Activated CD8-positive, alpha-beta T cell treated with anti-CD3 and anti-CD28 coated beads for 36 hours (primary cell): ENCODE measurements at regions not wholly inside any gene's neighbourhood (a gene's known extent, or its start where the extent isn't known, plus 50 kb on each side); places are given as distances from the start of the nearest gene placed in this dataset.
A peak's percentile ranks its signal among the peaks of the same experiment; 100 is the strongest.
"Not testable (repeated sequence)": the region's sequence is repeated elsewhere in the genome, so short reads cannot be mapped to it uniquely, and the experiment has no call there.

ENCODE experiments used
- ATAC-seq: fragments of 200-7000 bp; cut with Tn5 transposase; one replicate; pipeline ENCODE4 v1.10.0; 2021; ENCODE audit warnings: mild to moderate bottlenecking, moderate library complexity
- CTCF ChIA-PET: fragments of 350-600 bp; sonication (Branson Sonifier 250); formaldehyde crosslinking; loops from one replicate; lab custom pipeline; 2021; ENCODE audit warnings: antibody characterized with exemption; lab: Charles Lee
- POLR2A ChIA-PET: fragments of 350-600 bp; sonication (Branson Sonifier 250); formaldehyde crosslinking; loops from one replicate; lab custom pipeline; 2021; ENCODE audit warnings: antibody characterized with exemption; lab: Charles Lee
- DNase-seq: peaks from one replicate; pipeline ENCODE4 v3.0.0-alpha.2; 2020
- H3K27ac Mint-ChIP-seq: one replicate; pipeline ENCODE4 v1.8.0; 2021; ENCODE audit warnings: mild to moderate bottlenecking, mixed read lengths
- H3K27me3 Mint-ChIP-seq: one replicate; pipeline ENCODE4 v1.8.0; 2021; ENCODE audit warnings: mixed read lengths
- H3K36me3 Mint-ChIP-seq: one replicate; pipeline ENCODE4 v1.8.0; 2021; ENCODE audit warnings: low read depth, mixed read lengths
- H3K4me1 Mint-ChIP-seq: one replicate; pipeline ENCODE4 v1.8.0; 2021; ENCODE audit warnings: low read depth, mixed read lengths
- H3K4me3 Mint-ChIP-seq: one replicate; pipeline ENCODE4 v1.8.0; 2021; ENCODE audit warnings: mild to moderate bottlenecking, moderate library complexity, mixed read lengths
- H3K9me3 Mint-ChIP-seq: one replicate; pipeline ENCODE4 v1.8.0; 2021; ENCODE audit warnings: mixed read lengths
- CTCF ChIP-seq: fragments of 200-600 bp; IDR thresholded peaks from one replicate; pipeline ENCODE4 v1.8.0; 2022; ENCODE audit warnings: antibody characterized with exemption, mild to moderate bottlenecking
- intact Hi-C: fragments of 100-400 bp; cut with micrococcal nuclease; formaldehyde crosslinking; loops from one replicate; pipeline ENCODE4 v1.10.0; 2022

- Mint-ChIP-seq H3K27ac (peak overlapping the region; percentile 28), H3K36me3 (peaks cover 15% of the 10 kb centered on the region), H3K9me3 (peaks cover 4% of the 10 kb centered on the region), H3K4me3 (no peak overlapping the region), H3K4me1 (peaks cover 9% of the 10 kb centered on the region), H3K27me3 (no peaks in the 10 kb centered on the region)
- peak; percentile 19 for DNase-seq
- CTCF ChIA-PET: interaction anchor here (0.9 to 3.8 kb wide), 9 partner anchors 8 to 284 kb away, joined by 3 to 37 read pairs (median 6); no protein-coding TSS in a partner anchor
- POLR2A ChIA-PET: no interaction called here
- ATAC-seq: peak; percentile 61
- intact Hi-C loops: loop anchor here (5.0 kb wide), 1 partner anchor 106 kb away; the partner anchor contains the start of gene SEPTIN7
- no peak for TF ChIP-seq CTCF
These were observed 107.7 kb downstream of the SEPTIN7 start for GRCh38 chr7:35908331-35909216.

GRCh38 chr7:35909870-35910357 lies 109.1 kb downstream of the SEPTIN7 start:
- no peak overlapping the region for H3K4me3 Mint-ChIP-seq
- H3K9me3 Mint-ChIP-seq: peaks cover 4% of the 10 kb centered on the region
- intact Hi-C loops: loop anchor here (5.0 kb wide), 1 partner anchor 108 kb away; the partner anchor contains the start of gene SEPTIN7
- H3K36me3 Mint-ChIP-seq: peaks cover 15% of the 10 kb centered on the region
- H3K27me3 Mint-ChIP-seq: no peaks in the 10 kb centered on the region
- no peak for TF ChIP-seq CTCF
- ATAC-seq (no peak), DNase-seq (no peak)
- no peak overlapping the region for H3K27ac Mint-ChIP-seq
- CTCF ChIA-PET: interaction anchor here (0.6 to 3.8 kb wide), 8 partner anchors 44 to 286 kb away, joined by 3 to 37 read pairs (median 4); no protein-coding TSS in a partner anchor
- POLR2A ChIA-PET: no interaction called here
- peaks cover 9% of the 10 kb centered on the region for H3K4me1 Mint-ChIP-seq

GRCh38 chr7:35910621-35911020 lies 109.8 kb downstream of the SEPTIN7 start:
- H3K4me1 Mint-ChIP-seq, POLR2A ChIA-PET, H3K27me3 Mint-ChIP-seq, H3K9me3 Mint-ChIP-seq, intact Hi-C loops, H3K27ac Mint-ChIP-seq, DNase-seq, H3K4me3 Mint-ChIP-seq, ATAC-seq: not testable (repeated sequence)
- CTCF ChIA-PET: interaction anchor here (0.8 to 1.5 kb wide), 5 partner anchors 65 to 287 kb away, joined by 3 to 7 read pairs (median 4); no protein-coding TSS in a partner anchor
- peaks cover 15% of the 10 kb centered on the region for H3K36me3 Mint-ChIP-seq

- H3K9me3 Mint-ChIP-seq, H3K27ac Mint-ChIP-seq, H3K4me3 Mint-ChIP-seq, POLR2A ChIA-PET, DNase-seq, H3K4me1 Mint-ChIP-seq, intact Hi-C loops, H3K27me3 Mint-ChIP-seq, ATAC-seq, CTCF ChIA-PET: not testable (repeated sequence)
- H3K36me3 Mint-ChIP-seq: peaks cover 15% of the 10 kb centered on the region
These were observed 112.5 kb downstream of the SEPTIN7 start for GRCh38 chr7:35913350-35913749.

- H3K27ac Mint-ChIP-seq, POLR2A ChIA-PET, intact Hi-C loops, H3K9me3 Mint-ChIP-seq, ATAC-seq, DNase-seq, H3K4me1 Mint-ChIP-seq, H3K27me3 Mint-ChIP-seq, CTCF ChIA-PET, H3K4me3 Mint-ChIP-seq: not testable (repeated sequence)
- peaks cover 15% of the 10 kb centered on the region for H3K36me3 Mint-ChIP-seq
These were observed 113.4 kb downstream of the SEPTIN7 start for GRCh38 chr7:35914214-35914613.

- H3K27ac Mint-ChIP-seq, H3K27me3 Mint-ChIP-seq, DNase-seq, POLR2A ChIA-PET, intact Hi-C loops, ATAC-seq, H3K4me3 Mint-ChIP-seq, H3K9me3 Mint-ChIP-seq, H3K4me1 Mint-ChIP-seq: not testable (repeated sequence)
- H3K36me3 Mint-ChIP-seq: peaks cover 15% of the 10 kb centered on the region
- CTCF ChIA-PET: interaction anchor here (1.3 to 2.8 kb wide), 5 partner anchors 8 to 187 kb away, joined by 3 to 12 read pairs (median 5); no protein-coding TSS in a partner anchor
These were observed 114.5 kb downstream of the SEPTIN7 start for GRCh38 chr7:35915247-35915955.

- DNase-seq, H3K27me3 Mint-ChIP-seq, CTCF ChIA-PET, intact Hi-C loops, H3K36me3 Mint-ChIP-seq, H3K27ac Mint-ChIP-seq, POLR2A ChIA-PET, H3K9me3 Mint-ChIP-seq, H3K4me3 Mint-ChIP-seq, ATAC-seq, H3K4me1 Mint-ChIP-seq: not testable (repeated sequence)
These were observed 117.4 kb downstream of the SEPTIN7 start for GRCh38 chr7:35918217-35918616.

GRCh38 chr7:35919607-35920006 lies 118.8 kb downstream of the SEPTIN7 start:
- DNase-seq, intact Hi-C loops, CTCF ChIA-PET, ATAC-seq, H3K4me1 Mint-ChIP-seq, H3K27me3 Mint-ChIP-seq, H3K9me3 Mint-ChIP-seq, POLR2A ChIA-PET, H3K36me3 Mint-ChIP-seq, H3K27ac Mint-ChIP-seq, H3K4me3 Mint-ChIP-seq: not testable (repeated sequence)

- ATAC-seq, intact Hi-C loops, H3K9me3 Mint-ChIP-seq, H3K27me3 Mint-ChIP-seq, H3K4me3 Mint-ChIP-seq, DNase-seq, H3K36me3 Mint-ChIP-seq, H3K27ac Mint-ChIP-seq, H3K4me1 Mint-ChIP-seq: not testable (repeated sequence)
- ChIA-PET CTCF (interaction anchor here (1.1 kb wide), 1 partner anchor 15 kb away, joined by 3 read pairs; no protein-coding TSS in a partner anchor), POLR2A (interaction anchor here (0.7 kb wide), 1 partner anchor 556 kb away, joined by 3 read pairs; no protein-coding TSS in a partner anchor)
These were observed 120.5 kb downstream of the SEPTIN7 start for GRCh38 chr7:35921338-35921737.
